ENCODE measurements at regions not wholly inside any gene's neighbourhood (a gene's known extent, or its start where the extent isn't known, plus 50 kb on each side); places are given as distances from the start of the nearest gene placed in this dataset.

DNA sequence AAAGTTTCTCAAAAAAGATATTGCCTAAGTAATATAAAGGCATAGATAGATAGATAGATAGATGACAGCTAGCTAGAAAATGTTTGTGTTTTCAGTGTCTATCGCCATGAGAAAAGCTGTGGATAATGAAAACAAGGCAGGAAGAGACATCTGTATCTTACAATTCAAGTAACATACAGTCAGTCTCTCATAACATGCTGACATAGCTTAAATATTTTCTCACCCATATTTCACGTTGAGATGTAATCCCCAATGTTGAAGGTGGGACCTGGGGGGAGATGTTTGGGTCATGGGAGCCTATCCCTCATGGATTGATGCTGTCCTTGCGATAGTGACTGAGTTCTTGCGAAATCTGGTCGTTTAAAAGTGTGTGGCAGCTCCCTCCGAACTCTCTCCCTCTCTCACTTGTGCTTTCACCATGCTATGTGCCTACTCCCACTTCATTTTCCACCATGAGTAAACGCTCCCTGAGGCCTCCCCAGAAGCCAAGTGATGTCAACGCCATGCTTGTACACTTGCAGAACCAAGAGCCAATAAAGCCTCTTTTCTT is 856.8 kb upstream of the ADAMTS5 start:
- TF ChIP-seq, protein P1, sequence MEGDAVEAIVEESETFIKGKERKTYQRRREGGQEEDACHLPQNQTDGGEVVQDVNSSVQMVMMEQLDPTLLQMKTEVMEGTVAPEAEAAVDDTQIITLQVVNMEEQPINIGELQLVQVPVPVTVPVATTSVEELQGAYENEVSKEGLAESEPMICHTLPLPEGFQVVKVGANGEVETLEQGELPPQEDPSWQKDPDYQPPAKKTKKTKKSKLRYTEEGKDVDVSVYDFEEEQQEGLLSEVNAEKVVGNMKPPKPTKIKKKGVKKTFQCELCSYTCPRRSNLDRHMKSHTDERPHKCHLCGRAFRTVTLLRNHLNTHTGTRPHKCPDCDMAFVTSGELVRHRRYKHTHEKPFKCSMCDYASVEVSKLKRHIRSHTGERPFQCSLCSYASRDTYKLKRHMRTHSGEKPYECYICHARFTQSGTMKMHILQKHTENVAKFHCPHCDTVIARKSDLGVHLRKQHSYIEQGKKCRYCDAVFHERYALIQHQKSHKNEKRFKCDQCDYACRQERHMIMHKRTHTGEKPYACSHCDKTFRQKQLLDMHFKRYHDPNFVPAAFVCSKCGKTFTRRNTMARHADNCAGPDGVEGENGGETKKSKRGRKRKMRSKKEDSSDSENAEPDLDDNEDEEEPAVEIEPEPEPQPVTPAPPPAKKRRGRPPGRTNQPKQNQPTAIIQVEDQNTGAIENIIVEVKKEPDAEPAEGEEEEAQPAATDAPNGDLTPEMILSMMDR (IDR thresholded peaks at IDR 0.05) = no peak
- H3K27ac ChIP-seq = no peak overlapping the region
- no peak for DNase-seq (ENCODE audit: low spot score)
- no peak overlapping the region for H3K4me3 ChIP-seq

DNA sequence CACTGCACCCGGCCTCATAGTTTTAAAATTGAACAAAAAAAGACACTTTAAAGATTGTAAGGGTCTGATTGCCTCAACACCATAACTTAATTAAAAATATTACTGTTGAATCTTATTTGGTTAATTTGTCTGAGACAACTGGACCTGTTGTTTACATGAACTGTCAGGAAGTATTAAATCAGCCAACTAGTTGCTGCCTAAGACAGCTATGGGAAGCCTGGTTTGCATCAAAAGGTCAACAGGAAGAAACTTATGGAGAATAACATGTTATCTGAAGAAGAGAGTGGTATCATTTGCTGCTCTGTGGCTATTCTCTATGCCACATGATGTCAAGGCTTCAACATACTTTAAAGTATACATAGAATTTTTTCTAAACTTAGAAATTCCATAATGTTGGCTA is 853.5 kb upstream of the ADAMTS5 start:
- TF ChIP-seq, protein P1 (IDR thresholded peaks at IDR 0.05) = no peak
- DNase-seq (ENCODE audit: low spot score) = no peak
- Histone ChIP-seq H3K27ac (no peak overlapping the region), H3K4me3 (no peak overlapping the region)

DNA sequence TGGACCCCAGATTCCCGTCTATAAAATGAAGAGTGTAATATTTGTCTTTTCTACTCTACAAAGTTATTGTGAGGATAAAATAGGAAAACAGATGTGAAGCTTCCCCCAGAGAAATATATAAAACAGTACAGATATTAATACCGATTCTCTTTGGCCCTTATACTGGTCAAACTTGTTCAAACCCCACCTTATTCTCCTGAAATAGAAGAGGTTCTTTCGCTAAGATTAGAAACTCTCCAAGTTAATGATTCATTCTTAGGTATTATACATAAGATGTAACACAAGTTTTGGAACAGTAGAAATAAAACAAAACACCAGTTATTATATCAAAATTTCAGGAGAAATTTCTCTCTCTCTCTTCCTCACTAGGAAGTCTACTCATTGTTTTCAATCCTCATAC is 852.4 kb upstream of the ADAMTS5 start:
- no peak overlapping the region for H3K27ac ChIP-seq
- no peak overlapping the region for H3K4me3 ChIP-seq
- TF ChIP-seq, protein P1 (IDR thresholded peaks at IDR 0.05) = no peak
- DNase-seq (ENCODE audit: low spot score) = no peak

DNA sequence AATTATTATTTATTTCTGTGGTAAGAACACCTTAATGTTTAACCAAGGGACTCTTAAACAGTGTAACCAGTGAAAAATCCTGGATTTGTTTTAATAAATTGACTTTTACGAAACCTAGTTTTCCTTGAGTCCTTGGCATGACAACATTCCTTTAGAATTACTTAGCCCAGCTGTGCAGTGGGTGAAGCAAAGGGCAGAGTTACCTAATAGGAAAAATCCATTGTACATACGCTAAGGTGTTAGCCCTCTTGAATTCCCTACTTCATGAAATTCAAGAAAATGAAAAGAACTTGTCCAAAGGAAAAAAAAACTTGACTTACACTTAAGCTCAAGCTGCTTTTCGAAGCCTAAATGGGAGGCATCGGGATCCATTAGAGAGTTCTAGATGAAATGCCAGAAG is 852.0 kb upstream of the ADAMTS5 start:
- H3K4me3 ChIP-seq = no peak overlapping the region
- DNase-seq (ENCODE audit: low spot score) = no peak
- TF ChIP-seq, protein P1 (IDR thresholded peaks at IDR 0.05) = no peak
- no peak overlapping the region for H3K27ac ChIP-seq

DNA sequence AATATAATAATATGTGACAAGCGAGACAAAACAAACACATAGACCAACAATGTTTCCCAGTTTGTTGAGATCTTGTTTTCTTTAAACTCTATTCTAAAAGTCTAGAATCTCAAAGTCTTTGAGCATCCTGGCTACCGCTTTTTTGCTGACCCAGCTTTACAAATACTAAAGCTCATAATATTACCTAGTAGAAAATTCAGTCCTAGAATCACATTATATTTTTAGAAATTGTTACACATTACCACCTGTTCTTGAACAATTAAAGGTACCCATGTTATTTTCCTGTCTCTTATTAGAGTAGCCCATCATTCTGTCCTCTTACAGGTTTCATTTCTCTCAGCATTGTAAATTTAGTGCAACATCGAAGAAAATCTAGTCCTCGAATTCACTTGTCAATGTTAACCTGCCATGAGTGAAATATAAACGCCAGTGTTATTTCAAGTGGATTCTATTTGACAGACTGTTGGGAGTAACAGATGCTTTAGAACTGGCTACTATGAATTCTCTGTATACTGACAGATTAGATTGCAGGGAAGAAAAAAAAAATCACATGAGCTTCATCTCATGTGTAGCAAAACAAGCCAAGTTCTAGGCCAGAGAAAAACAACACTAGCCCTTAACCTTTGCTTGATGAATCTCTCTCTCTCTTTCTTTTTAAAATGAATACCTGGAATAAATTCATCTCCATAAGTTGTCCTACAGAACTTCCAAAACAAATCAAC is 851.2 kb upstream of the ADAMTS5 start:
- no peak overlapping the region for H3K4me3 ChIP-seq
- no peak for DNase-seq (ENCODE audit: low spot score)
- TF ChIP-seq, protein P1 (IDR thresholded peaks at IDR 0.05) = no peak
- H3K27ac ChIP-seq = no peak overlapping the region

DNA sequence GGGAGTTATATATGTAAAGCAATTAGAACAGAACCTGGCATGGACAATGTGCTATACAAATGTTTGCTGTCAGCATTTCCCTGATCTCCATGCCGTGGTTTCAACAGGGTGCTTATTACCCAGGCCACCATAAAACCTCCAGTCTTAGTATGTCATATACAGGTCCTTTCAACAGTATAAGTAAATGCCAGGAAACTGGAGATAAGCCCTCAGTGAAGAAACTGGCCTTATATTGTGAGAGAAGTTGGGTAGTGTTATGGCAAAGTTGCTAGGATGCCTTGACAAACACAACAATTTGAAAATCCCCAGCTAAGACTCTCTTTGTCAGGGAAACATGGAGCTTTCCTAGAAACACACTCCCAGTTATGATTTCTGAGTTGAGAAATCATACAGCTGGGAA is 850.2 kb upstream of the ADAMTS5 start:
- TF ChIP-seq, protein P1 (IDR thresholded peaks at IDR 0.05) = no peak
- Histone ChIP-seq H3K4me3 (no peak overlapping the region), H3K27ac (no peak overlapping the region)
- no peak for DNase-seq (ENCODE audit: low spot score)

DNA sequence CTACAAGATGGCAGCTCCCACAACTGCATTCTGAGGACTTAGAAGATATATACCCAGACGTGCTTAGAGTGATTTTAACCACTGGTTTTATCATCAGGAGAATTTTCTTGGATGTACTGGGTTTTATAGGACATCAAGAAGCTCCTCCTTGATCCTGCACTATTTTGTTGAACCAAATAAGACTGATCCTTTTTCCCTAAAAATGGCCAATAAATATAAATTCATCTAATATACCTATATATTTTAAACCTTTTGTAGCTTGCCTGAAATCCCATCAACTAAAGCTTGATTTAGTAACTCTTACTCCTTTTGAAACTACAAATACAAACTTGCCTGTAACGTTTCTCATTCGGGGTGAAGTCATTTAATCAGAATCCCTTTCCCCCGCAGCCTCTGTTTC is 849.4 kb upstream of the ADAMTS5 start:
- no peak overlapping the region for H3K4me3 ChIP-seq
- H3K27ac ChIP-seq = no peak overlapping the region
- DNase-seq (ENCODE audit: low spot score) = no peak
- TF ChIP-seq, protein P1 (IDR thresholded peaks at IDR 0.05) = no peak

All from coronary artery (tissue), 2 donors.